Sigmoid colon (tissue), 4 donors: ENCODE measurements at regions not wholly inside any gene's neighbourhood (a gene's known extent, or its start where the extent isn't known, plus 50 kb on each side); places are given as distances from the start of the nearest gene placed in this dataset.

Experiments
- EP300 ChIP-seq, 4 donors: sonication (generic); formaldehyde crosslinking; IDR thresholded peaks; one replicate each; pipeline ENCODE4 v1.6.1; 2017; ENCODE audit warnings: antibody characterized with exemption in 4 of 4
- POLR2A ChIP-seq, 2 donors: fragments of 450-650 bp; IDR thresholded peaks; one replicate each; pipeline ENCODE4 v1.6.1; 2016; ENCODE audit warnings: antibody characterized with exemption in 2 of 2, mild to moderate bottlenecking in 2 of 2, moderate library complexity in 2 of 2
- POLR2AphosphoS5 ChIP-seq, 4 donors: sonication (generic); formaldehyde crosslinking; IDR thresholded peaks; one replicate each; pipeline ENCODE4 v1.6.1; 2017; ENCODE audit warnings: antibody characterized with exemption in 4 of 4

GRCh38 chr5:19352120-19352519 is 635.9 kb downstream of the CDH18 start:
- TF ChIP-seq POLR2A (IDR thresholded peaks at IDR 0.05) (no peak), POLR2AphosphoS5 (IDR thresholded peaks at IDR 0.05) (no peak), EP300 (IDR thresholded peaks at IDR 0.05) (no peak)
